OCI-LY7 (cell line): ENCODE measurements at regions not wholly inside any gene's neighbourhood (a gene's known extent, or its start where the extent isn't known, plus 50 kb on each side); places are given as distances from the start of the nearest gene placed in this dataset.

Source experiments
- CTCF ChIP-seq: fragments of 200-600 bp; sonication (generic); conservative IDR thresholded peaks from 2 replicates; pipeline ENCODE4 v1.5.1; 2014; ENCODE audit warnings: mild to moderate bottlenecking, antibody characterized with exemption, low read length, moderate library complexity, mixed read lengths
- EZH2phosphoT487 ChIP-seq: fragments of 200-600 bp; sonication (generic); IDR thresholded peaks from 2 replicates; pipeline ENCODE4 v1.6.1; 2018; ENCODE audit warnings: low read depth, borderline replicate concordance, mild to moderate bottlenecking, mixed run types, antibody characterized with exemption, low read length, moderate library complexity, mixed read lengths

- TF ChIP-seq CTCF (0 out of 2 replicates have a peak, but pooled peaks have one; percentile 14), EZH2phosphoT487 (no peak)
Observed at GRCh38 chr11:121367001-121367843, 74.7 kb downstream of the SC5D start.
